CD4-positive, alpha-beta memory T cell (primary cell): ENCODE measurements at regions not wholly inside any gene's neighbourhood (a gene's known extent, or its start where the extent isn't known, plus 50 kb on each side); places are given as distances from the start of the nearest gene placed in this dataset.

Source experiments
- CTCF ChIA-PET: fragments of 350-600 bp; sonication (Branson Sonifier 250); formaldehyde crosslinking; loops from one replicate; lab custom pipeline; 2021; ENCODE audit warnings: inconsistent platforms; ENCODE audit not compliant: partially characterized antibody; lab: Charles Lee
- POLR2A ChIA-PET: fragments of 350-600 bp; sonication (Branson Sonifier 250); formaldehyde crosslinking; loops from one replicate; lab custom pipeline; 2021; ENCODE audit not compliant: partially characterized antibody; lab: Charles Lee
- DNase-seq, 5 donors: peaks; one replicate each; pipeline versions ENCODE4 v3.0.0 to v3.0.0-alpha.2; 2020 to 2022; ENCODE audit warnings: mixed read lengths in 1 of 5
- H3K27ac ChIP-seq: one replicate; pipeline ENCODE4 v1.7.0; 2013; ENCODE audit warnings: low read depth, low read length
- H3K27me3 ChIP-seq: 2 replicates; pipeline ENCODE4 v1.7.0; 2013; ENCODE audit warnings: mild to moderate bottlenecking, low read length, moderate library complexity; ENCODE audit not compliant: insufficient read depth
- H3K36me3 ChIP-seq: 2 replicates; pipeline ENCODE4 v1.7.0; 2013; ENCODE audit warnings: mild to moderate bottlenecking, low read length, moderate library complexity; ENCODE audit not compliant: insufficient read depth
- H3K4me1 ChIP-seq: 2 replicates; pipeline ENCODE4 v1.7.0; 2013; ENCODE audit warnings: mild to moderate bottlenecking, low read length, moderate library complexity; ENCODE audit not compliant: insufficient read depth
- H3K4me3 ChIP-seq, 2 donors: one replicate each; pipeline ENCODE4 v1.7.0; 2013; ENCODE audit warnings: low read length in 2 of 2, mild to moderate bottlenecking in 1 of 2
- H3K9me3 ChIP-seq, 2 donors: one replicate each; pipeline ENCODE4 v1.7.0; 2013; ENCODE audit warnings: low read length in 2 of 2, control low read depth in 1 of 2; ENCODE audit not compliant: control insufficient read depth in 1 of 2
- H3K27ac Mint-ChIP-seq, 7 donors: one replicate each; pipeline ENCODE4 v1.8.0; 2020 to 2021; ENCODE audit warnings: mixed read lengths in 7 of 7, mild to moderate bottlenecking in 6 of 7, inconsistent platforms in 3 of 7, moderate library complexity in 3 of 7
- H3K27me3 Mint-ChIP-seq, 2 donors: one replicate each; pipeline ENCODE4 v1.8.0; 2020 to 2021; ENCODE audit warnings: mixed read lengths in 2 of 2
- H3K36me3 Mint-ChIP-seq, 2 donors: one replicate each; pipeline ENCODE4 v1.8.0; 2020 to 2021; ENCODE audit warnings: mixed read lengths in 2 of 2, inconsistent platforms in 1 of 2, mild to moderate bottlenecking in 1 of 2
- H3K4me1 Mint-ChIP-seq, 4 donors: one replicate each; pipeline ENCODE4 v1.8.0; 2020 to 2021; ENCODE audit warnings: mixed read lengths in 4 of 4, mild to moderate bottlenecking in 1 of 4
- H3K4me3 Mint-ChIP-seq, 8 donors: one replicate each; pipeline ENCODE4 v1.8.0; 2020 to 2021; ENCODE audit warnings: mixed read lengths in 8 of 8, mild to moderate bottlenecking in 7 of 8, moderate library complexity in 6 of 8, inconsistent platforms in 3 of 8
- H3K9me3 Mint-ChIP-seq, 8 donors: one replicate each; pipeline ENCODE4 v1.8.0; 2020 to 2021; ENCODE audit warnings: mixed read lengths in 8 of 8, mild to moderate bottlenecking in 5 of 8, inconsistent platforms in 3 of 8, moderate library complexity in 1 of 8
- intact Hi-C: fragments of 100-400 bp; cut with micrococcal nuclease; formaldehyde crosslinking; loops from one replicate; pipeline ENCODE4 v1.15.1; 2023

DNA sequence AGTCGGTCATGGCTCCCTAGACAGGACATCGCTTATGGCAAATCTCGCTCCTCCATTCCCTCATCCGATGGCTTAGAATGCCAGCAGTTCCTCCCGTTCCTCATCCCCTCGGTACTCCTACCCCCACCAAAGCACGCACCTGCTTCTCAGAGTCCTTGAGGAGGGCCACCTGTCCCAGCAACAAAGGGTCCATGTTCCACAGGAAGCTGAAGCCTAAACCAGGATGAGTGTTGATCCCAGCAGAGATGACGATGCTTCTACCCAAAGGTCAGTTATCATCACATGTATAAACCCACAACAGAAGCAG is 111.2 kb downstream of the THBS2 start:
- H3K9me3 ChIP-seq, result no peaks in the 10 kb centered on the region
- no peak for DNase-seq
- intact Hi-C loops, result no loop called here
- ChIA-PET POLR2A (no interaction called here), CTCF (no interaction called here)
- H3K36me3 ChIP-seq, result no peaks in the 10 kb centered on the region
- Mint-ChIP-seq H3K27me3 (peaks cover 3 to 6% of the 10 kb centered on the region in 2 donors), H3K36me3 (no peaks in the 10 kb centered on the region), H3K4me1 (peaks cover 0 to 4% (median 0%) of the 10 kb centered on the region in 4 donors), H3K4me3 (no peak overlapping the region), H3K9me3 (peaks cover 0 to 2% (median 0%) of the 10 kb centered on the region in 8 donors), H3K27ac (no peak overlapping the region)
- no peak overlapping the region for H3K27ac ChIP-seq
- no peaks in the 10 kb centered on the region for H3K4me1 ChIP-seq
- H3K27me3 ChIP-seq, result no peaks in the 10 kb centered on the region
- no peak overlapping the region for H3K4me3 ChIP-seq

- no peaks in the 10 kb centered on the region for H3K36me3 ChIP-seq
- POLR2A ChIA-PET, result no interaction called here
- Mint-ChIP-seq H3K27ac (peak overlapping the region in 1 of 7 donors; percentile 23), H3K36me3 (no peaks in the 10 kb centered on the region), H3K4me3 (no peak overlapping the region), H3K9me3 (peaks cover 0 to 2% (median 0%) of the 10 kb centered on the region in 8 donors), H3K27me3 (peaks cover 3 to 4% of the 10 kb centered on the region in 2 donors), H3K4me1 (peaks cover 0 to 4% (median 0%) of the 10 kb centered on the region in 4 donors)
- intact Hi-C loops, result no loop called here
- DNase-seq, result no peak
- no peak overlapping the region for H3K4me3 ChIP-seq
- H3K4me1 ChIP-seq, result no peaks in the 10 kb centered on the region
- CTCF ChIA-PET, result no interaction called here
- H3K9me3 ChIP-seq, result no peaks in the 10 kb centered on the region
- no peaks in the 10 kb centered on the region for H3K27me3 ChIP-seq
- H3K27ac ChIP-seq, result no peak overlapping the region
Observed at GRCh38 chr6:169141671-169142537, 111.7 kb downstream of the THBS2 start.

DNA sequence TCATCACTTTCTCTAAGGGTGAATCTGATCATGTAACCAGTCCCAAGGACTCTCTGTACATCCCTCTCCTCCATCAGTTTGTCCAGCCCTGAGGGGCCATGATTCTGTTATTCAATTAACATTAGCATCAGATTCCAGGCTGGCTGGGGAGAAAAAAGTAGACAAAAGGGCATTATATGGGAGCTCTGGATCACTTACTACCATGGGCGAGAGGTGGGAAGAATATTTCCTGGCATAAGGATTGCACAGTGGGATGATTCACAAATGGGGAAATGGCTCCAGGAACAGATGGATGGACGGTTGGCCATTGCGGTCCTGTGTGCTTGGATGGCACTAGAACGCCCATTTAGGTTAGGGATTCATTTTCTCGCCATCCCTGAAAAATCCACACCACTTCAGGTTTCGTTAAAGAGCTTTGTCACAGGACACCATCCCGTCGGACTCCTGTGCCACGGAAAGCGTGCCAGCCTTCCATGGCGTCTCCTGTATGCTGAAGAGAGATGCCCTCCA is 112.6 kb downstream of the THBS2 start:
- H3K4me3 ChIP-seq, result no peak overlapping the region
- DNase-seq, result no peak
- POLR2A ChIA-PET, result no interaction called here
- CTCF ChIA-PET, result no interaction called here
- intact Hi-C loops, result no loop called here
- peaks cover 2 to 3% of the 10 kb centered on the region in 2 donors for H3K27me3 Mint-ChIP-seq
- no peak overlapping the region for H3K27ac ChIP-seq
- no peak overlapping the region for H3K27ac Mint-ChIP-seq
- no peaks in the 10 kb centered on the region for H3K36me3 Mint-ChIP-seq
- H3K4me1 ChIP-seq, result no peaks in the 10 kb centered on the region
- H3K9me3 Mint-ChIP-seq, result peaks cover 0 to 2% (median 0%) of the 10 kb centered on the region in 8 donors
- H3K27me3 ChIP-seq, result no peaks in the 10 kb centered on the region
- H3K36me3 ChIP-seq, result no peaks in the 10 kb centered on the region
- H3K4me1 Mint-ChIP-seq, result no peaks in the 10 kb centered on the region
- no peak overlapping the region for H3K4me3 Mint-ChIP-seq
- H3K9me3 ChIP-seq, result no peaks in the 10 kb centered on the region

DNA sequence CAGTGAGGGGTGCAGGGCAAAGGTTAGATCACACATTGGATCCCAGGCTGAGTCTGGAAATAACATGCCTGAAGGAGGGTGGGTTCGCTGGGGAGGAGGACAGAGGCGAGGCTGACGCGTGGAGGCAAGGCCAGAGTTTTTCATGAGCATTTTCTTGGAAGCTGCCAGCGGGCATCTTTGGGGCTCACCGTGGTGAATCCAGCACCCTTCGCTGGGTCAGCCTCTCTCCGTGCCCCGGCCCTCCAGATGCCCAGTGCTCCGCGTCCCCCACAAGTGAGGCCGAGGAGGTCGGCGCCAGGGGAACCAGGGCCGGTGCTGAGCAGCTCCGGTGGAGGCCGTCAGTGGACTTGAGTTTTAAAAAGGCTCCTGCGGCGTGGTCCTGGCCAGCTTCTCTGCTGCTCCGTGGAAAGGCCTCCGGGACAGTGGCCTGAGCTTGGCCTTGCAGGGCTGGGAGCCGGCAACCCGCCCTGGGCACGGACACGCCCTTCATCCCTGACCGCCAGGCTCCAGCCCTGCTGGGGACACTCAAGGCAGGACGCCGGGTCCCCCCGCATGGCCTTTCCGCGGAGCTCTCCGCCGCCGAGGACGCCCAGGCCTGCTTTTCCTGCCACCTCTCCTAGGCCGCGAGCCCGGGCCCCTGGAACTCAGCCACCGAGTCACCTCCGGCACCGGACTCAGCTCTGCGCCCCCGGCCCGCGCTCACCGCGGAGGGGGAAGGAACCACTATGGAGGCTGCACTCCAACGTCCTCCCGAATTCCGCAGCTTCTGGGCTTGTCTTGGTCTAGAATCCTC is 114.3 kb downstream of the THBS2 start:
- intact Hi-C loops, result no loop called here
- no peak overlapping the region for H3K27ac Mint-ChIP-seq
- no peaks in the 10 kb centered on the region for H3K9me3 ChIP-seq

DNA sequence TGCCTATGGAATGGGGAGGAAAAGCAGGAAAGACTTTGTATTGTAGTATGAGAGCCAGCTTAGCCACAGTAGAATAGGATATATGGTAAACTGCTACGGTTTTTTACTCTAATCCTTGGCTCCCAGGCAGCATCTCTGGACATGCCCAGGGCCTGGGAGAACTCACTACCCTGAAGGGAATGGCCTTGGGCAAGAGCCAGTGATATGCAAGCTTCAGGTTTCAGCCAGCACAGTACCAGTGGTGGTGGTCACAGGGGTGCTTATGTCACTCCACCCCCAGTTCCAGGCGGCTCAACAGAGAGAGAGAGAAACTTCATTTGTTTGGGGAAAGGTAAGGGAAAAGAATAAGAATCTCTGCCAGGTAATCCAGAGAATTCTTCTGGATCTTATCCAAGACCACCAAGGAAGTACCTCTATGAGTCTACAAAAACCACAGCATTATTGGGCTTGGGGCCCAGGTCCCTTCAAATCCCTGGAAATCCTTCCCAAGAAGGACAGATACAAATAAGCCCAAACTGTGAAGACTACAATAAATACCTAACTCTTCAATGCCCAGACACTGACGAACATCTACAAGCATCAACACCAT is 121.2 kb downstream of the THBS2 start:
- Mint-ChIP-seq H3K9me3 (peaks cover 0 to 12% (median 3%) of the 10 kb centered on the region in 8 donors), H3K27me3 (peaks cover 0 to 2% of the 10 kb centered on the region in 2 donors), H3K27ac (no peak overlapping the region), H3K36me3 (no peaks in the 10 kb centered on the region), H3K4me3 (no peak overlapping the region), H3K4me1 (no peaks in the 10 kb centered on the region)
- ChIA-PET CTCF (no interaction called here), POLR2A (no interaction called here)
- Histone ChIP-seq H3K27ac (no peak overlapping the region), H3K4me3 (no peak overlapping the region), H3K36me3 (no peaks in the 10 kb centered on the region), H3K9me3 (no peaks in the 10 kb centered on the region), H3K27me3 (no peaks in the 10 kb centered on the region), H3K4me1 (no peaks in the 10 kb centered on the region)
- intact Hi-C loops, result no loop called here
- no peak for DNase-seq

More for the DNA sequence above, 114.3 kb downstream of the THBS2 start:
- Mint-ChIP-seq H3K4me3 (no peak overlapping the region), H3K9me3 (peaks cover 0 to 3% (median 0%) of the 10 kb centered on the region in 8 donors), H3K4me1 (no peaks in the 10 kb centered on the region), H3K36me3 (no peaks in the 10 kb centered on the region), H3K27me3 (peaks cover 1 to 2% of the 10 kb centered on the region in 2 donors)
- Histone ChIP-seq H3K4me3 (no peak overlapping the region), H3K36me3 (no peaks in the 10 kb centered on the region), H3K4me1 (no peaks in the 10 kb centered on the region), H3K27ac (no peak overlapping the region), H3K27me3 (no peaks in the 10 kb centered on the region)
- POLR2A ChIA-PET, result no interaction called here
- CTCF ChIA-PET, result no interaction called here
- DNase-seq, result no peak

- Histone ChIP-seq H3K36me3 (no peaks in the 10 kb centered on the region), H3K4me1 (no peaks in the 10 kb centered on the region), H3K9me3 (no peaks in the 10 kb centered on the region), H3K27ac (no peak overlapping the region), H3K4me3 (no peak overlapping the region), H3K27me3 (no peaks in the 10 kb centered on the region)
- no peak for DNase-seq
- Mint-ChIP-seq H3K27me3 (peaks cover 0 to 2% of the 10 kb centered on the region in 2 donors), H3K36me3 (no peaks in the 10 kb centered on the region), H3K4me1 (no peaks in the 10 kb centered on the region), H3K4me3 (no peak overlapping the region), H3K9me3 (peaks cover 0 to 12% (median 3%) of the 10 kb centered on the region in 8 donors), H3K27ac (no peak overlapping the region)
- CTCF ChIA-PET, result no interaction called here
- intact Hi-C loops, result no loop called here
- POLR2A ChIA-PET, result no interaction called here
Observed at GRCh38 chr6:169131390-169131789, 122.3 kb downstream of the THBS2 start.

- H3K27me3 ChIP-seq, result no peaks in the 10 kb centered on the region
- H3K4me3 ChIP-seq, result no peak overlapping the region
- no peaks in the 10 kb centered on the region for H3K36me3 ChIP-seq
- ChIA-PET CTCF (no interaction called here), POLR2A (no interaction called here)
- peaks cover 0 to 2% of the 10 kb centered on the region in 2 donors for H3K27me3 Mint-ChIP-seq
- no peak overlapping the region for H3K27ac ChIP-seq
- no peaks in the 10 kb centered on the region for H3K36me3 Mint-ChIP-seq
- DNase-seq, result no peak
- H3K9me3 ChIP-seq, result no peaks in the 10 kb centered on the region
- H3K4me3 Mint-ChIP-seq, result no peak overlapping the region
- H3K9me3 Mint-ChIP-seq, result peaks cover 0 to 12% (median 3%) of the 10 kb centered on the region in 8 donors
- no peak overlapping the region for H3K27ac Mint-ChIP-seq
- no peaks in the 10 kb centered on the region for H3K4me1 Mint-ChIP-seq
- no peaks in the 10 kb centered on the region for H3K4me1 ChIP-seq
- intact Hi-C loops, result no loop called here
Observed at GRCh38 chr6:169130113-169130512, 123.5 kb downstream of the THBS2 start.
